K562 (cell line): ENCODE measurements at regions not wholly inside any gene's neighbourhood (a gene's known extent, or its start where the extent isn't known, plus 50 kb on each side); places are given as distances from the start of the nearest gene placed in this dataset.

Experiments used
- ATAC-seq: fragments of 200-7000 bp; cut with Tn5 transposase; 3 replicates; pipeline ENCODE4 v1.9.1; 2020; ENCODE audit warnings: moderate library complexity
- BruUV-seq: library from RNA; stranded (reverse); fragments of 400-500 nt; replicated peaks from 2 replicates; lab custom pipeline; 2021; lab: Mats Ljungman, UMichigan
- CTCF ChIA-PET: fragments of 300-600 bp; formaldehyde crosslinking; extraction: SDS; loops from one replicate; lab custom pipeline; 2021; ENCODE audit warnings: low intra/inter-chr PET ratio; lab: Yijun Ruan, JAX
- POLR2A ChIA-PET: fragments of 300-600, 350-650 bp; sonication (Branson Sonifier 250); formaldehyde crosslinking; extraction: SDS; loops from one replicate; lab custom pipeline; 2021; ENCODE audit warnings: antibody characterized with exemption, inconsistent platforms; lab: Yijun Ruan, JAX
- DNase-seq, 4 experiments: peaks; one replicate each; pipeline versions ENCODE4 v3.0.0 to v3.0.0-alpha.2; 2011 to 2018; ENCODE audit warnings: low spot score in 3 of 4, mixed read lengths in 3 of 4; ENCODE audit errors: extremely low read depth in 1 of 4
- FAIRE-seq: peaks from 2 replicates; lab custom pipeline; 2011; peaks lifted over from hg19 to GRCh38; lab: Jason Lieb, UNC
- H2AFZ ChIP-seq: 2 replicates; pipeline ENCODE4 v1.6.0; 2011; ENCODE audit warnings: low read depth, low read length, control low read depth, inconsistent platforms
- H3K27ac ChIP-seq: fragments of 200-600 bp; 3 replicates; pipeline ENCODE4 v1.8.0; 2011; ENCODE audit warnings: low read depth, mild to moderate bottlenecking, control low read depth, inconsistent platforms, low read length, moderate library complexity, mixed read lengths; ENCODE audit errors: extremely low read depth
- H3K27me3 ChIP-seq, 2 experiments: fragments of 300-600 bp in 1 of 2; 2 replicates in 1 of 2; 3 replicates in 1 of 2; pipeline versions ENCODE4 v1.6.0 to v1.8.0; 2011; ENCODE audit warnings: inconsistent platforms in 2 of 2, low read length in 2 of 2, mild to moderate bottlenecking in 1 of 2, mixed read lengths in 1 of 2, moderate library complexity in 1 of 2; ENCODE audit not compliant: control insufficient read depth in 2 of 2, insufficient read depth in 2 of 2
- H3K36me3 ChIP-seq: fragments of 300-600 bp; 3 replicates; pipeline ENCODE4 v1.8.0; 2011; ENCODE audit warnings: mild to moderate bottlenecking, low read length, inconsistent platforms; ENCODE audit not compliant: control insufficient read depth, insufficient read depth
- H3K4me1 ChIP-seq, 2 experiments: fragments of 200-600 bp in 1 of 2; replicated peaks in 1 of 2; 2 replicates in 1 of 2; 3 replicates in 1 of 2; pipeline versions ENCODE4 v1.5.1 to v1.8.0; 2011; ENCODE audit warnings: inconsistent platforms in 2 of 2, low read length in 2 of 2, mild to moderate bottlenecking in 1 of 2, mixed read lengths in 1 of 2, moderate library complexity in 1 of 2; ENCODE audit not compliant: control insufficient read depth in 2 of 2, insufficient read depth in 2 of 2
- H3K4me2 ChIP-seq: 2 replicates; pipeline ENCODE4 v1.6.1; 2011; ENCODE audit warnings: low read length, control low read depth, inconsistent platforms, mixed read lengths; ENCODE audit not compliant: insufficient read depth
- H3K4me3 ChIP-seq: fragments of 200-600 bp; sonication (generic), shearing (Covaris generic); 2 replicates; pipeline ENCODE4 v1.5.1; 2016; ENCODE audit warnings: control low read depth, inconsistent platforms
- H3K79me2 ChIP-seq: fragments of 200-600 bp; 3 replicates; pipeline ENCODE4 v1.8.0; 2011; ENCODE audit warnings: low read length, inconsistent platforms; ENCODE audit not compliant: control insufficient read depth, insufficient read depth
- H3K9ac ChIP-seq, 2 experiments: 2 replicates each; pipeline versions ENCODE4 v1.6.0 to v1.6.1; 2011; ENCODE audit warnings: low read depth in 2 of 2, low read length in 2 of 2, control low read depth in 1 of 2, inconsistent platforms in 1 of 2, mild to moderate bottlenecking in 1 of 2, mixed read lengths in 1 of 2; ENCODE audit not compliant: insufficient read depth in 1 of 2
- H3K9me1 ChIP-seq: one replicate; pipeline ENCODE4 v1.6.0; 2011; ENCODE audit warnings: inconsistent platforms, mild to moderate bottlenecking, low read length, moderate library complexity; ENCODE audit not compliant: control insufficient read depth, insufficient read depth
- H3K9me3 ChIP-seq: replicated peaks from 2 replicates; pipeline ENCODE4 v1.5.1; 2011; ENCODE audit warnings: low read depth, low read length, inconsistent platforms; ENCODE audit not compliant: control insufficient read depth, insufficient read depth
- H4K20me1 ChIP-seq: replicated peaks from 2 replicates; pipeline ENCODE4 v1.6.1; 2011; ENCODE audit warnings: low read length, inconsistent platforms, mixed read lengths; ENCODE audit not compliant: control insufficient read depth, insufficient read depth
- ATF6 ChIP-seq: sonication (generic); formaldehyde crosslinking; IDR thresholded peaks from 2 replicates; pipeline ENCODE4 v1.4.0; 2020; ENCODE audit warnings: mild to moderate bottlenecking, missing genetic modification reagents
- CHCHD3 ChIP-seq: fragments of 250-450 bp; sonication (Bioruptor Pico); IDR thresholded peaks from 2 replicates; pipeline ENCODE4 v2.1.2; 2022; ENCODE audit warnings: mild to moderate bottlenecking
- CREBBP ChIP-seq: IDR thresholded peaks from one replicate; pipeline ENCODE4 v1.6.1; 2012; ENCODE audit warnings: low read depth, mild to moderate bottlenecking, control low read depth, inconsistent platforms, low read length
- CREM ChIP-seq: IDR thresholded peaks from 2 replicates; pipeline ENCODE4 v1.6.1; 2014; ENCODE audit warnings: antibody characterized with exemption, low read depth
- ILF3 ChIP-seq: fragments of 450-650 bp; IDR thresholded peaks from 2 replicates; pipeline ENCODE4 v1.6.1; 2018; ENCODE audit warnings: antibody characterized with exemption, mild to moderate bottlenecking, moderate library complexity, borderline replicate concordance
- MYNN ChIP-seq, 2 experiments: sonication (generic); formaldehyde crosslinking in 1 of 2; IDR thresholded peaks; 2 replicates each; pipeline versions ENCODE4 v1.5.0 to v1.6.1; 2016 to 2020; ENCODE audit warnings: antibody characterized with exemption in 1 of 2, missing genetic modification reagents in 1 of 2
- NFIC ChIP-seq: fragments of 450-650 bp; IDR thresholded peaks from 2 replicates; pipeline ENCODE4 v1.6.1; 2017; ENCODE audit warnings: mild to moderate bottlenecking, inconsistent platforms
- OTX1 ChIP-seq: fragments of 450-650 bp; formaldehyde crosslinking; IDR thresholded peaks from 2 replicates; pipeline ENCODE4 v1.4.0; 2022; ENCODE audit warnings: mild to moderate bottlenecking
- POU5F1 ChIP-seq: fragments of 150-350 bp; IDR thresholded peaks from 2 replicates; pipeline ENCODE4 v1.6.1; 2014; ENCODE audit warnings: borderline replicate concordance, low read length, low read depth, mild to moderate bottlenecking; ENCODE audit not compliant: partially characterized antibody
- PRMT5 ChIP-seq: sonication (generic); formaldehyde crosslinking; IDR thresholded peaks from 2 replicates; pipeline ENCODE4 v1.5.0; 2020; ENCODE audit warnings: missing genetic modification reagents
- RBM22 ChIP-seq: fragments of 200-400 bp; formaldehyde crosslinking; IDR thresholded peaks from 2 replicates; pipeline ENCODE4 v1.6.1; 2018; ENCODE audit warnings: low read length, low read depth; ENCODE audit not compliant: poor library complexity, severe bottlenecking
- RBM34 ChIP-seq: fragments of 200-400 bp; formaldehyde crosslinking; IDR thresholded peaks from 2 replicates; pipeline ENCODE4 v1.6.1; 2018; ENCODE audit warnings: low read length, borderline replicate concordance; ENCODE audit not compliant: insufficient read depth
- RFX5 ChIP-seq: IDR thresholded peaks from 2 replicates; pipeline ENCODE4 v1.6.1; 2011; ENCODE audit warnings: low read depth, mild to moderate bottlenecking, improper control_type of control experiment, low read length
- ZBTB5 ChIP-seq: fragments of 450-650 bp; IDR thresholded peaks from 2 replicates; pipeline ENCODE4 v1.6.1; 2017; ENCODE audit warnings: antibody characterized with exemption
- ZNF668 ChIP-seq: fragments of 250-450 bp; sonication (Bioruptor Pico); IDR thresholded peaks from 2 replicates; pipeline ENCODE4 v1.8.0; 2022; ENCODE audit warnings: mild to moderate bottlenecking, inconsistent platforms
- ZNF764 ChIP-seq: fragments of 250-450 bp; sonication (Bioruptor Pico); IDR thresholded peaks from 2 replicates; pipeline ENCODE4 v1.4.0; 2020; ENCODE audit warnings: low read depth, mild to moderate bottlenecking, moderate library complexity
- WGBS: fragments of 100-300 bp; shearing (Covaris generic); methylation state at CpG from one replicate; pipeline ENCODE4 v1.1.6; 2016; ENCODE audit warnings: low coverage, mixed read lengths; ENCODE audit not compliant: insufficient coverage; ENCODE audit errors: missing lambda C conversion rate; 5-methylcytosine and 5-hydroxymethylcytosine counted together
- in situ Hi-C: fragments of 300-500 bp; cut with MboI; formaldehyde crosslinking; loops from 4 replicates; pipeline ENCODE4 v1.15.0; 2018; ENCODE audit warnings: inconsistent platforms, mixed read lengths
- intact Hi-C: fragments of 100-400 bp; cut with micrococcal nuclease; formaldehyde crosslinking; loops from 2 replicates; pipeline ENCODE4 v1.14.2; 2022
- TF ChIP-seq, protein P1 (sequence below), 2 experiments: IDR thresholded peaks in 1 of 2; conservative IDR thresholded peaks in 1 of 2; 2 replicates each; pipeline ENCODE4 v1.6.1; 2016; ENCODE audit warnings: low read depth in 2 of 2, mild to moderate bottlenecking in 1 of 2, missing compliant biosample characterization in 1 of 2, missing genetic modification characterization in 1 of 2, moderate library complexity in 1 of 2

- no peaks in the 10 kb centered on the region for H3K9me3 ChIP-seq
- ATAC-seq (no peak), FAIRE-seq (no peak), DNase-seq (no peak)
- H3K4me1 ChIP-seq: no peaks in the 10 kb centered on the region
- ChIA-PET POLR2A (no interaction called here), CTCF (no interaction called here)
- H2AFZ ChIP-seq: no peak overlapping the region
- H3K9ac ChIP-seq: no peak overlapping the region
- no peaks in the 10 kb centered on the region for H3K36me3 ChIP-seq
- 0% methylated on average over 2 of the region's 2 CpGs for WGBS
- H3K27me3 ChIP-seq: no peaks in the 10 kb centered on the region
- intact Hi-C loops: no loop called here
- H3K9me1 ChIP-seq: no peaks in the 10 kb centered on the region
- no peak overlapping the region for H3K27ac ChIP-seq
- no peak overlapping the region for H3K4me3 ChIP-seq
- no TSS peak for BruUV-seq
- no peaks in the 10 kb centered on the region for H3K79me2 ChIP-seq
- H4K20me1 ChIP-seq: no peaks in the 10 kb centered on the region
- H3K4me2 ChIP-seq: no peak overlapping the region
- in situ Hi-C loops: no loop called here
- no peak for TF ChIP-seq RBM34
- TF ChIP-seq ZNF668 (CRISPR knock-in tag): no peak
- TF ChIP-seq PRMT5 (CRISPR knock-in tag): no peak
- TF ChIP-seq ZNF764 (CRISPR knock-in tag): no peak
- TF ChIP-seq, protein P1, sequence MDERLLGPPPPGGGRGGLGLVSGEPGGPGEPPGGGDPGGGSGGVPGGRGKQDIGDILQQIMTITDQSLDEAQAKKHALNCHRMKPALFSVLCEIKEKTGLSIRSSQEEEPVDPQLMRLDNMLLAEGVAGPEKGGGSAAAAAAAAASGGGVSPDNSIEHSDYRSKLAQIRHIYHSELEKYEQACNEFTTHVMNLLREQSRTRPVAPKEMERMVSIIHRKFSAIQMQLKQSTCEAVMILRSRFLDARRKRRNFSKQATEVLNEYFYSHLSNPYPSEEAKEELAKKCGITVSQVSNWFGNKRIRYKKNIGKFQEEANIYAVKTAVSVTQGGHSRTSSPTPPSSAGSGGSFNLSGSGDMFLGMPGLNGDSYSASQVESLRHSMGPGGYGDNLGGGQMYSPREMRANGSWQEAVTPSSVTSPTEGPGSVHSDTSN (CRISPR knock-in tag; IDR thresholded peaks at IDR 0.05; ENCODE audit: low read depth): no peak
- TF ChIP-seq, protein P1 (tag; conservative IDR thresholded peaks at IDR 0.05; ENCODE audit: low read depth): no peak
- TF ChIP-seq CHCHD3 (CRISPR knock-in tag): no peak
- no peak for TF ChIP-seq NFIC
- TF ChIP-seq CREBBP: no peak
- TF ChIP-seq CREM: no peak
- TF ChIP-seq ATF6 (CRISPR knock-in tag): no peak
- TF ChIP-seq RBM22: no peak
- TF ChIP-seq RFX5: no peak
- no peak for TF ChIP-seq ZBTB5
- no peak for TF ChIP-seq MYNN (IDR thresholded peaks at IDR 0.05)
- TF ChIP-seq MYNN (CRISPR knock-in tag; IDR thresholded peaks at IDR 0.05): no peak
- TF ChIP-seq ILF3: no peak
- TF ChIP-seq POU5F1: no peak
- no peak for TF ChIP-seq OTX1
Measured at GRCh38 chr5:9977070-9977469, 272.6 kb downstream of the ATPSCKMT start.
